ENCODE measurements at regions not wholly inside any gene's neighbourhood (a gene's known extent, or its start where the extent isn't known, plus 50 kb on each side); places are given as distances from the start of the nearest gene placed in this dataset.
"Not testable (repeated sequence)": the region's sequence is repeated elsewhere in the genome, so short reads cannot be mapped to it uniquely, and the experiment has no call there.

GRCh38 chr11:95418916-95419315, 187.9 kb upstream of the SESN3 start:
- Mint-ChIP-seq H3K4me1 (ENCODE audit: low read depth) (no peaks in the 10 kb centered on the region), H3K27me3 (ENCODE audit: low read depth) (no peaks in the 10 kb centered on the region), H3K36me3 (ENCODE audit: low read depth) (no peaks in the 10 kb centered on the region)

DNA sequence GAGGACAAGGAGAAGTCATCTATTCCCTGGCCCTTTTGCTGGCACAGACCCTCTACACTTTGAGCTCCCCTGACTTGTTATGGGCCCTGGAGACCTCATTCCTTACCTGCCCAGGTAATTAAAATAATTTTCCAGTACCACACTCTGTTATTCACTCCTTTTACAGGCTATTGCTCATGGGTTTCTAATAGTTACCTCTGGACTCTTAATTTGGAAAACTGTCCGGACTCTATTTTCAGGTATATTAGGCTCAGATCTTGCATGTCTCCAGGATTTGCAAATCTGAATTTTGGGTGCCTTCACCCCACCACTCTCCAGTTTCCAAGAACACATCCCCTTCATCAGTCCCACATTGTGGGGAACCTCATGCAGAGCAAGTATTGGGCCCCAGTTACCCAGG, 186.8 kb upstream of the SESN3 start:
- no peak overlapping the region for H3K4me3 Mint-ChIP-seq
- H3K27me3 Mint-ChIP-seq (ENCODE audit: low read depth), result no peaks in the 10 kb centered on the region
- no peaks in the 10 kb centered on the region for H3K9me3 Mint-ChIP-seq
- H3K4me1 Mint-ChIP-seq (ENCODE audit: low read depth), result no peaks in the 10 kb centered on the region
- no peak overlapping the region for H3K27ac Mint-ChIP-seq
- H3K36me3 Mint-ChIP-seq (ENCODE audit: low read depth), result no peaks in the 10 kb centered on the region

More at GRCh38 chr11:95418916-95419315, 187.9 kb upstream of the SESN3 start:
- Mint-ChIP-seq H3K27ac (no peak overlapping the region), H3K4me3 (no peak overlapping the region), H3K9me3 (no peaks in the 10 kb centered on the region)

GRCh38 chr11:95415837-95416304, 184.9 kb upstream of the SESN3 start:
- Mint-ChIP-seq H3K36me3 (ENCODE audit: low read depth) (no peaks in the 10 kb centered on the region), H3K27ac (no peak overlapping the region), H3K27me3 (ENCODE audit: low read depth) (no peaks in the 10 kb centered on the region), H3K4me1 (ENCODE audit: low read depth) (peaks cover 2% of the 10 kb centered on the region), H3K9me3 (no peaks in the 10 kb centered on the region), H3K4me3 (no peak overlapping the region)

DNA sequence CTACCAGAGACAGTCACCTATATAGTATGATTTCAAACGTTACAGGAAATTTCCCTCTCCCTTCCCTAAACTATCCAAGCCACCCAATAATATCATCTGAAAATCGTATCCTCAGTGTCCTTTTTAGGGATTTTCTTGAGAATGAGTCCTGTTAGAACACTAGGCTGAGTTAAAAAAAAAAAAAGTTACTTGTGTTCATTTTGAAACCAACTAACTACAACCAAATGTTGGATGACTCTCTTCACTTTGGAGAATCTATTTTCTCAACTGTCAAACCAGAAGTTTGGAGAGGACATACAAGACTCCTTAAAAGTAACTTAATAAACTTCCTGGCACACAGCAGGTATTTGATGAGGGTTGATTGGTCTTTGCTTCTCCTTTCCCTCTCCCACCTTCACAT, 183.2 kb upstream of the SESN3 start:
- H3K9me3 Mint-ChIP-seq, result peaks cover under 1% of the 10 kb centered on the region
- H3K4me1 Mint-ChIP-seq (ENCODE audit: low read depth), result peaks cover 5% of the 10 kb centered on the region
- no peak overlapping the region for H3K4me3 Mint-ChIP-seq
- H3K27ac Mint-ChIP-seq, result no peak overlapping the region
- H3K27me3 Mint-ChIP-seq (ENCODE audit: low read depth), result no peaks in the 10 kb centered on the region
- peaks cover under 1% of the 10 kb centered on the region for H3K36me3 Mint-ChIP-seq (ENCODE audit: low read depth)

DNA sequence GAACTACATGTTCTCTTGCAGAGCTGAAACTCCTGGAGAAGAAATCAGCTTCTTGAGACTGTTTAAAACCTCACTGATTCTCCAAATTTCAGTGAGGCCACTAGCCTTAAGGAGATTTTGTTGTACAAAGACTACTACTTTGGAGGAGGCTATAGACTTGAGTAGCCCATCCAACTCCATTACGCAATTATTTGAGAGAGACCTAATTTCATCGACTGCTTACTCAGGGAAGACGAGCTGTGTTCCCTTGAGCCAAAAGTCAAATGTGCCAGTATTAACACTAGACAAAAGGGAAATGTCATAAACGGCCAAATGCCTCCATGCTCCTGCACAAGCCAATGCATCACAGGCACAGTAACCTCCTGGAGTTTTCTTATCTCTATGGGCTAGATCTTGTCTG, 182.8 kb upstream of the SESN3 start:
- peaks cover 5% of the 10 kb centered on the region for H3K9me3 Mint-ChIP-seq
- H3K36me3 Mint-ChIP-seq (ENCODE audit: low read depth), result peaks cover 3% of the 10 kb centered on the region
- no peak overlapping the region for H3K27ac Mint-ChIP-seq
- no peak overlapping the region for H3K4me3 Mint-ChIP-seq
- H3K4me1 Mint-ChIP-seq (ENCODE audit: low read depth), result peaks cover 5% of the 10 kb centered on the region
- no peaks in the 10 kb centered on the region for H3K27me3 Mint-ChIP-seq (ENCODE audit: low read depth)

- Mint-ChIP-seq H3K27ac (no peak overlapping the region), H3K27me3 (ENCODE audit: low read depth) (no peaks in the 10 kb centered on the region), H3K4me1 (ENCODE audit: low read depth) (peaks cover 5% of the 10 kb centered on the region), H3K4me3 (no peak overlapping the region), H3K9me3 (peaks cover 7% of the 10 kb centered on the region), H3K36me3 (ENCODE audit: low read depth) (peaks cover 3% of the 10 kb centered on the region)
Measured at GRCh38 chr11:95413021-95413420, 182.0 kb upstream of the SESN3 start.

DNA sequence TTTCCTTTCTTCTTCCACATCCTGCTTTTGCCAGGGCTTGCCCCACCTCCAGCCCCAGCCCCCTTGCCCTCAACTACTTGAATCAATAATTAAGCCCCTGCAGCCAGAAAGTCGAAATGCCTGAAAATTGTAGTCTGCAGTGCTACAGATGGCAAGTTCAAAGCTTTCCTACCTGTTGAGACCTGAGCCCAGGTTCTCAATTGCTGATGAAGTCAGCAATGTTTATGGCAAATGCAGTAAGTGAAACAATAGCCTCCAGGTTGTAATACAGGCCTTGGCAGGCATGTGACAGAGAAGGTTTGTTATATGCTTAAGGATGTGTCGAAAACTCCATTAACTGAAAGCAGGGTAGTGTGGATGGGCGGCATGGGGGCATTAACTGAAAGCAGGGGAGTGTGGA, 181.1 kb upstream of the SESN3 start:
- Mint-ChIP-seq H3K27ac (no peak overlapping the region), H3K9me3 (peaks cover 7% of the 10 kb centered on the region), H3K36me3 (ENCODE audit: low read depth) (peaks cover 3% of the 10 kb centered on the region), H3K4me1 (ENCODE audit: low read depth) (peaks cover 5% of the 10 kb centered on the region), H3K27me3 (ENCODE audit: low read depth) (no peaks in the 10 kb centered on the region), H3K4me3 (no peak overlapping the region)

DNA sequence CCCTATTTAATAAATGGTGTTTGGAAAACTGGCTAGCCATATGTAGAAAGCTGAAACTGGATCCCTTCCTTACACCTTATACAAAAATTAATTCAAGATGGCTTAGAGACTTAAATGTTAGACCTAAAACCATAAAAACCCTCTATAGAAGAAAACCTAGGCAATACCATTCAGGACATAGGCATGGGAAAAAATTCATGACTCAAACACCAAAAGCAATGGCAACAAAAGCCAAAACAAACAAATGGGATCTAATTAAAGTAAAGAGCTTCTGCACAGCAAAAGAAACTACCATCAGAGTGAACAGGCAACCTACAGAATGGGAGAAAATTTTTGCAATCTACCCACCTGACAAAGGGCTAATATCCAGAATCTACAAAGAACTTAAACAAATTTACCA, 179.7 kb upstream of the SESN3 start:
- H3K9me3 Mint-ChIP-seq, result peaks cover 11% of the 10 kb centered on the region
- H3K27me3 Mint-ChIP-seq (ENCODE audit: low read depth); H3K4me3 Mint-ChIP-seq; H3K27ac Mint-ChIP-seq; H3K4me1 Mint-ChIP-seq (ENCODE audit: low read depth); H3K36me3 Mint-ChIP-seq (ENCODE audit: low read depth): not testable (repeated sequence)

- H3K27me3 Mint-ChIP-seq (ENCODE audit: low read depth), result no peaks in the 10 kb centered on the region
- peaks cover 11% of the 10 kb centered on the region for H3K9me3 Mint-ChIP-seq
- H3K36me3 Mint-ChIP-seq (ENCODE audit: low read depth), result peaks cover 5% of the 10 kb centered on the region
- no peak overlapping the region for H3K4me3 Mint-ChIP-seq
- H3K4me1 Mint-ChIP-seq (ENCODE audit: low read depth), result peaks cover 5% of the 10 kb centered on the region
- no peak overlapping the region for H3K27ac Mint-ChIP-seq
Measured at GRCh38 chr11:95406271-95406670, 175.3 kb upstream of the SESN3 start.

- Mint-ChIP-seq H3K27ac (no peak overlapping the region), H3K9me3 (peaks cover 11% of the 10 kb centered on the region), H3K27me3 (ENCODE audit: low read depth) (no peaks in the 10 kb centered on the region), H3K36me3 (ENCODE audit: low read depth) (peaks cover 5% of the 10 kb centered on the region), H3K4me3 (no peak overlapping the region), H3K4me1 (ENCODE audit: low read depth) (no peaks in the 10 kb centered on the region)
Measured at GRCh38 chr11:95404370-95404769, 173.4 kb upstream of the SESN3 start.

DNA sequence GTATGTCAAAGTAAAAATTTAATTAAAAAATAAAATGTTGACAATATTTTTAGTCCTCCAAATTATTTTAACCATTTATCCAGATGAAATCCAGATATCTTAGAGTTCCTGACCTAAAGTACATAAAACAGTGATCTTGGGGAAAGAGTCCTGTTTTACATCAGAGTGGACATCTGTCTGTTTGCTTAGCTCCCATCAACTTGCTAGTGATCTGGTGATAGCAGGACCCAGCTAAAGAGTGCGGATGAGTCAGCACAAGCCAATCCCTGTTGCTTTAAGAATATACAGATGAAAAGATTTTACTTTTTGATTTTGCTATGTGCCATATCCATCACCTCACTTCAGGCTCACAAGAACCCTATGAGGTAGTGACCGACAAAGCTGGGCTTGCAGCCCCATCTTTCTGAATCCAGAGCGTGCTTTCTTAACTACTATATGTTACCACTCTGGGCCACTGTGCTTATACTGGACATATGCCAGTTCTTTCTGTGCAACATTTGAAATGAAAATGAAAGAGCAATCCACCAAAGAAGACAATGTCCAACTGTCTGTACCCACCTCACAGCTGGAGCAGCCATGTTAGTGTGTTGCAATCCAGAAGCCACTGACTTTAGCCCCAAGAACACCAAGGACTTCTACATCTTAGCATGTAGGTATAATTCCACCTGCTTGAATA, 167.6 kb upstream of the SESN3 start:
- H3K27me3 Mint-ChIP-seq (ENCODE audit: low read depth), result peaks cover 10% of the 10 kb centered on the region
- H3K27ac Mint-ChIP-seq, result no peak overlapping the region
- H3K9me3 Mint-ChIP-seq, result peaks cover 13% of the 10 kb centered on the region
- peaks cover 3% of the 10 kb centered on the region for H3K36me3 Mint-ChIP-seq (ENCODE audit: low read depth)
- H3K4me1 Mint-ChIP-seq (ENCODE audit: low read depth), result no peaks in the 10 kb centered on the region
- H3K4me3 Mint-ChIP-seq, result no peak overlapping the region

DNA sequence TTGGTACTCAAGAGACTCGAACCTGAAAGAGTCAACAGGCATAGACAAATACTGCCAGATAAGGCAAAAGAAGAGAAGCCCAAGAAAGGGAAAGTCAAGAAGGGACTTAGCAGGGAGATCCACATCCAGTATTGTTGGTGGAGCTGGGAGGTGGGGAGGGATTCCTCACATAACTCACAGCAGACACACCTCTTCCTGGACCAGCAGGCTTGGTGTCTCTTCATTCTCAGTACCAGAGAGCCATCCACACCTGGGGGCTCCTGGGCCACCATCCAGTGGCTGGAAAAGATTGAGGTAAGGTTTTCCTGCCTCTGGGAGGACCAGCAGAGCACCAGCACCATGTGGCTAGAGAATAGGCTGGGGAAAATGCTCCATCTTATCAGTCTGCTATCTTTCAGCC, 161.6 kb upstream of the SESN3 start:
- Mint-ChIP-seq H3K9me3 (peaks cover 13% of the 10 kb centered on the region), H3K27me3 (ENCODE audit: low read depth) (peaks cover 10% of the 10 kb centered on the region), H3K4me1 (ENCODE audit: low read depth) (no peaks in the 10 kb centered on the region), H3K27ac (no peak overlapping the region), H3K4me3 (no peak overlapping the region), H3K36me3 (ENCODE audit: low read depth) (peaks cover 3% of the 10 kb centered on the region)

DNA sequence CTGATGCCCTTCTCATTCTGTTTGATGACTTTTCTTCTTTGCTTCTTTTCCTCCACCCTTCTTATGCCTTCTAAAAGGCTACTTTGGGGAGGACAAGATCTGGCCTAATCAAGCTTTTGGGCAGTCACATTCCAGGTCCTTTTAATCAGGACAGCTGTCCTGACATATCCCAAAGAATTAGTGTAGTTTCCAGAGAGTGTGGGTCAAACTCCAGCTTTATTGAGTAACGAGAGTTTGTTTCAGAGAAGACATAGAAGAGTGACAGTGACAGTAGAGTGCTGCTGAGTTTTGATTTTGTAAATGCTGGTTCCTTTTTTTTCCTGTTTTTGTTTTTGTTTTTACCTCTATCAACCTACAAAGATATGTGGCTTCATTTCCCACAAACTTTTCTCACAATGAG, 158.4 kb upstream of the SESN3 start:
- Mint-ChIP-seq H3K9me3 (no peaks in the 10 kb centered on the region), H3K4me3 (no peak overlapping the region), H3K36me3 (ENCODE audit: low read depth) (no peaks in the 10 kb centered on the region), H3K27ac (no peak overlapping the region), H3K4me1 (ENCODE audit: low read depth) (peaks cover 3% of the 10 kb centered on the region), H3K27me3 (ENCODE audit: low read depth) (no peaks in the 10 kb centered on the region)

GRCh38 chr11:95388086-95388485, 157.1 kb upstream of the SESN3 start:
- Mint-ChIP-seq H3K27me3 (ENCODE audit: low read depth) (peaks cover 5% of the 10 kb centered on the region), H3K9me3 (no peaks in the 10 kb centered on the region), H3K27ac (no peak overlapping the region), H3K4me1 (ENCODE audit: low read depth) (peaks cover 3% of the 10 kb centered on the region), H3K4me3 (no peak overlapping the region), H3K36me3 (ENCODE audit: low read depth) (no peaks in the 10 kb centered on the region)

DNA sequence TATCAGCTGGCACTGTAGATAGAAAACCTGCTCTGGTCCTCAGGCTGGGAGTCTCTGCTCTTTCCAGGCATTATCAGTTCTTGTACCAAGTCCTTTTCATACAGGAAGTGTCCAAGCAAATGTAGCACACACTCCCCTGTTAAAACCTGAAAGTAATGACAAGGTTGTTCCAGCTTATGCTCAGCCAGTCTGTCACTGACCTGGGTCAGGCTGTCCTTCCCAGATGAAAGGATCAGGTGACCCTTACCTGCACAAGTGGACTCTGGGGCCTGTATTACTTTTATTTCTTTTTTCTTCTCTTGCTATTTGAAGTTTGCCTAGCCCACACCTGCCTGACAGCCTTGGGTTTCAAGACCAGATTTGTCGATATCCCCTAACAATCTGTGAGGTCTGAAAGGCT, 156.3 kb upstream of the SESN3 start:
- no peak overlapping the region for H3K27ac Mint-ChIP-seq
- H3K27me3 Mint-ChIP-seq (ENCODE audit: low read depth), result peaks cover 5% of the 10 kb centered on the region
- no peak overlapping the region for H3K4me3 Mint-ChIP-seq
- no peaks in the 10 kb centered on the region for H3K9me3 Mint-ChIP-seq
- H3K4me1 Mint-ChIP-seq (ENCODE audit: low read depth), result peaks cover 3% of the 10 kb centered on the region
- no peaks in the 10 kb centered on the region for H3K36me3 Mint-ChIP-seq (ENCODE audit: low read depth)

DNA sequence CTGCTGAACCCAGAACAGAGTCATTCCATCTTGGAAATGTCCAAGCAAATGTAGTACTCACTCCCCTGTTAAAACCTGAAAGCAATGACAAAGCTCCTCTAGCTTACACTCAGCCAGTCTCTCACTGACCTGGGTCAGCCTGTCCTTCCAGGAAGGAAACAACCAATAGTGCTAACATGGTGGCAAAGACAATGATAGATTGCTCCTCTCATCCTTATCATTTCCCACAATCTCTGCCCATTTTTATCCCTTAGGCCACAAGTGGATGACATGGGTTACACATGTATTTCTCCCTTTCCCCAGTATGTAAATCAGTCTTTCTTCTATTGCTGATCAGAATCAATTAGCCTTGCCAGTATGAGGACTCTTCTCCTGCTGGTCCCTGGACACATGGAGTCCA, 154.6 kb upstream of the SESN3 start:
- Mint-ChIP-seq H3K9me3 (no peaks in the 10 kb centered on the region), H3K4me1 (ENCODE audit: low read depth) (peaks cover 3% of the 10 kb centered on the region), H3K4me3 (no peak overlapping the region), H3K36me3 (ENCODE audit: low read depth) (no peaks in the 10 kb centered on the region), H3K27me3 (ENCODE audit: low read depth) (peaks cover 5% of the 10 kb centered on the region), H3K27ac (no peak overlapping the region)

Data from T-helper 1 cell treated with Interleukin-12 subunit alpha and Interleukin-12 subunit beta and Interleukin-4 antibody, amounts not matched to agents 30 μg/mL and 1 μg/mL, for 36 hours (primary cell).